Activated CD4-positive, CD25-positive, alpha-beta regulatory T cell (primary cell): ENCODE measurements at regions not wholly inside any gene's neighbourhood (a gene's known extent, or its start where the extent isn't known, plus 50 kb on each side); places are given as distances from the start of the nearest gene placed in this dataset.

Source experiments
- DNase-seq, 4 experiments: peaks; one replicate each; lab custom pipeline; 2025; lab: John Stamatoyannopoulos, UW

DNA sequence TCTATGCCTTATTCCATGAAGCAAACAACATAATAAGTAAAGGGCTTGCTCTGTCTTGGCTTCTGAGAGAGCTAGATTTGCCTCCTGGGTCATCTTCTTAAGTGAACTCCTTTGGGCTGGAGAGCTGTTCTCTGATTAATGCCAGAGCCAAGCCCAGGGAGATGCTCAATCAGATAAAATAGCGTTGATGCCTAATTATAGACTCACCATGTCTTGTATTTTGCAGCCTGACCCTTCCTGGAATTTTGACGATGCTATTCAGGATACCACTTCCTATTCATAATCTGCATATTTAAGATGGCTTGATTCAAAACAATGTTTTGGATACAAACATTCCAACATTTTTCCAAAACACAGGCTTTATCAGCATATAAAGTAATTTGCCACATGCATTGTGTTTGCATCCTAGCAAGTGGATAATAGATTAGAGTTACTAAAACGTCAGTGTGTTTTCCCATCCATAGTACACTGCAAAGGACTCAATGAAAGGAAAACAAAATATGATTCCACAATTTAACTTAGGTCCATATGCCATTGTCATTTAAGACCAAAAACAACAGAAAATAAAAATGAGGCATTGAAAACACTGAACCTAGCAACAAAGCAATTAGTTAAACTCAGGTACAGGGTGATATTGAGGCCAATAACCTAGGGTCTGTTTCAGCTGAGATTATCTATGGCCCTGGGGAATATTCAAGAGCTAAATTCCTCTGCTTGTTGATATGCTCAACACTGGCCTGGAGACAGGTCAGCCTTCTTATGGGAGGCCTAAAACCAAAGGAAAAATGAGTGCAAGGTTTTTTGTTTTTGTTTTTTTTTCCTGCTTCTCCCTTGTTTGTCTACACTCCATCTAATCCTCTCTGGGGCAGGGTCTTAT is 184.2 kb upstream of the FOXN3 start:
- DNase-seq = no peak

- DNase-seq = no peak
Measured at GRCh38 chr14:89600029-89600428, 183.0 kb upstream of the FOXN3 start.

DNA sequence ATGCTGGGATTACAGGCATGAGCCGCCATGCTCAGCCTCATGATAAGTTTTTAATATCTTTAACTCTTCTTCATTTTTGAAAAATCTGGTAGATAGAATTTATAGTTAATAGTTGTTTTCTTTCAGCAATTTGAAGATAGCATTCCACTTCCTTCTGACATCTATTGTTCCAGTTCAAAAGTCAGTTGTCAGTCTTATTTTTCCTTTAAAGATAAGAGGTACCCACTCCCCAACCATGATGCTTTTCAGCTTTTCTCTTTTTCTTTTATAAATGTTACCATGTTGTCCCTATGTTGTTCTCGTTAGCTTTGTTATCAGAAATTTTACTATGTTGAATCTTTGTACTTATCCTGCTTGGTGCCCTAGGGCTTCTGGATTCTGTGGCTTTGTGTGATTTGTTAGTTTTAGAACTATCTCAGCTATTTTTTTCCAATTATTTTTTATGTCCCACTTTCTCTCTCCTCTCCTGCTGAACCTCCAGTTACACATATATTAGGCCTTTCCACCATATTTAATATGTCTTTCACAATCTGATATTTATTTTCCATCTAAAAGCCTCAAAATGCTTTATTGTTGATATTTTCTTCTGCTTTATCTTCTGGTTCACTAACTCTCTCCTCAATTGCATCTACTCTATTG is 181.6 kb upstream of the FOXN3 start:
- DNase-seq = no peak

DNA sequence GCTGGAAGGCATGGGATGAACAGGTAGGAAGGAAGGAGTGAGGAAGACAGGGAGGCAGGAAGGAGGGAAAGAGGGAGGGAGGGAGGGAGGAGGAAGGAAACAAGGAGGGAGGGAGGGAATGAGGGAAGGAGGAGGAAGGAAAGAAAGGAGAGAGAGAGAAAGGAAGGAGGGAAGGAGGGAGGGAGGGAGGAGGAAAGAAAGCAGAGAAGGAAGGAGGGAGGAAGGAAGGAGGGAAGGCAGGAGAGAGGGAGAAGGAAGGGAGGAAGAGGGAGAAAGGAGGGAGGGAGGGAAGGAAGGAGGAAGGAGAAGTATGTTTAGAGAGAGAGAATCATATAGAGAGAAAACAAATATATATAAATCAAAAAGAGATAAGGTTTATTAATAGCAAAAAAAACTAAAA is 175.9 kb upstream of the FOXN3 start:
- no peak for DNase-seq

DNA sequence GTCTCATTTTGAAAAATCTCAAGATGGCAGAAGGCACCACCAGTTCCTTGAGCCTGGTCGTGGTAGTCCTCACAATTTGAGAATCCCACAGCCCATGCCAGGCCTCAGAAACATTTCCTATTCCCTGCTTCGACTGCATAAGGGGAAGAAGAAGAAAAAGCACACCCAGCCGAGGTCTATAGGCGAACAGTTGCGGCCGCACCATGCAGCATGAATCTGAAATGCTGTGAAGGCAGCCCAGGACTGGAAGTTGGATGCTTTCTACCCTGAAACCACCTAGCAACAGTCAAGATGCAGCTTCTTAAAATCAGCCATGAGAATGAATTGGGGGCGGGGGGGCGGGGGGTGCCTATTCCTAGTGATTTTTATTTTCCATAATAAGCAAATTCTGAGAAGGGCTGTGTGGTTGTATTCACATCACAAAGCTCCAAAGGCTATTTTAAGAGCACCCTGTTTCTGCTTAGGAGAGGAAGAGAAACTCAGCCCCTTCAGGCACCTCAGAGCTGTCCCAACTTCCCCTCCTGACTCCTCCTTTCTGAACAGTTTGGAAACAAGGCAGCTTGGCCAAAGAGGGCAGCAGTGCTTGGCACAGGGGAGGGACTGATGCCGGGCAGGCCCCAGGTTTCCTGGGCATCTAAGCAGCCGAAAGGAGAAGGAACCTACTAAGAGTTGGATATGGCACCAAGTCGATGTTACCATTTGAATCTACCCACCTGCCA is 172.5 kb upstream of the FOXN3 start:
- DNase-seq = no peak

DNA sequence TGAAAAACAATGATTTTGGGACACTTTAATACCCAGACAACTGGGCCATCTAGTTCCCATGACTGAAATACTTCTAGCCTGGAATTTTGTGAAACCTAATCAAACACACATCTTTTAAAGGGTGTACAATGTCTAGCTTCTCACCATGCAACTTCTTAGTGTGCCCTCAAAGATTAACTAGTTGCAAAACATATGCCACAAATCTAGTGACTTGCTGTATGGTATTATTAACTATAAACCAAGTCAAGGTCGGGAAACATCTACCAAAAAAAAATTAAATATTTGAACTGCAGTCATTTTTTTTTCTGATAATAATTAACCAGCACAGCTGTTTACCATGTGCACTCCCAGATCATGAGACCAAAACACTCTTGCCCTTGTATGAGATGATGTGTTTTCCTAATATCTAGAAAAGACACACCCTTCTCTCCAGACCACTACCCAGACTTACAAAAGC is 171.8 kb upstream of the FOXN3 start:
- DNase-seq = no peak

DNA sequence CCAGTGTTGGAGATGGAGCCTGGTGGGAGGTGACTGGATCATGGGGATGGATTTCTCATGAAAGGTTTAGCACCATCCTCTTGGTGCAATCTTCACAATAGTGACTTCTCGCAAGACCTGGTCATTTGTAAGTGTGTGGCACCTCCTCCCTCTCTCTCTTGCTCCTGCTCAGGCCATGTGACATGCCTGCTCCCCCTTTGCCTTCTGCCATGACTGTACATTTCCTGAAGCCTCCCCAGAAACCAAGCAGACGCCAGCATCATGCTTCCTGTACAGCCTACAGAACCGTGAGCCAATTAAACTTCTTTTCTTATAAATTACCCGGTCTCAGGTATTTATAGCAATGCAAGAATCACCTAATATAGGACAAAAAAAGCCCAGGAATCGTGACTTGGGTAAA is 171.0 kb upstream of the FOXN3 start:
- DNase-seq = no peak

DNA sequence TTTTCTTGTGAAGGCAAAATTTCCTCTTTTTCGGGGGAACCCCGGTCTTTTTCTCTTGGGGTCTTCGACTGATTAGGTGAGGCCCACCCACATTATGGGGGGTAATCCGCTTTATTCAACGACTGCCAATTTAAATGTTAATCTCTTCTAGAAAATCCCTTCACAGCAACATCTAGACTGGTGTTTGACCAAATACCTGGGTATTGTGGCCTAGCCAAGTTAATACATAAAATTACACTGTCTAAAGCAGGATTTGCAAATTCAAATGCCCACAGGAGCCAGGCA is 170.0 kb upstream of the FOXN3 start:
- DNase-seq = no peak

DNA sequence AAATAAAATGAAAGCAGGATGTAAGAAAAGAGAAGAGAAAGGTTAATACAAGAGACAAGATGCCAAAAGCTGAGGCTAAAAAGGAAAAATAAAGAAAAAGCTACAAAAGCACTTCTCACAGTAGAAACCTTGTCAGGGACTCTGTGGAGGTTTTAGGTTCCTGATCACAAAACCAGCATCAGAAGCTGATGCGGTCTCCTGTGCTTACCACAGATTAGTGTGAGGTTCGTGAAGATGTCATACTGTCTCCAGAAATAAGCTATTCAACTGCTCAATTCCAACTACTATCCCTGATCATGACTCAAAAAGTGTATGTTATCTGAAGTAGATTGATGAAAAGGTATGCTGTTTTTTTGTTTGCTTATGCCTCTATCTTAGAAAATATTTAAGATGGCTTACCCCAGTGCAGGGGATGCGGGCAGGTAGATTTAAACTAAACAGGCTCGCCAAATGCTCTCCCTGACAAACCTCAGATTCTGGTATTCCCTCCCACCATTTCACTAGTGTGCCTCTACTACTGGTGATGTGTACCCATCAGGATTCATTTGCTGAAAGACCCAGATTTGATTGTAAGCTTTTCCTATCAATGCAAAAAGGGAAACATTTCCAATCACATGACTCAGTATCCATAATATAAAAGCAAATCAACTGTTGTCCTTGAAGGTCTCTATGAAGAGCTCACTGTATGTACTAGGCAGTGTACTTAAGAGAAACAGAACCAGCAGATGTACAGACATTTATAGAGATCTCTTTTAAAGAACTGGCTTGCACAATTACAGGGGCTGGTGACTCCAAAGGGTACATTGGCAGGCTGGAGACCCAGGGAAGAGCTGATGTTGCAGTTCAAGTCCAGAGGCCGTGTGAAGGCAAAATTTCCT is 169.5 kb upstream of the FOXN3 start:
- DNase-seq = no peak

DNA sequence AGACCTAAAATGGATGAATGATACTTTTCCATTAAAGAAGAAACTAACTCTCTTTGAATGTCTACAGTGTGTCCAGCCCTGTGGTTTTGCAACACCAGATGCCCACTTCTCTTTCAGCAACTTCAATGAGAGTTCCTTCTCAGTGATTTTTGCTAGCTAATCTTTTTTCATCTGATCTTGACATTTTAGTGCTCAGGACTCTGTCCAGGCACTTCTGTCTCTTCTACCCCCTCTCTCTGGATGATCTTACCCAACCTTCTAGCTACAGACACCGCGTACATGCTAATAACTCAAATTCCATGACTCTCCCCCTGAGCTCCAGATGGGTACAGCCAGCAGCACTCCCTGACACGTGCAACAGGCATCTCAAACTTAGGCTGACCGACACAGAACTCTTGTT is 161.1 kb upstream of the FOXN3 start:
- DNase-seq = no peak

GRCh38 chr14:89576960-89577359 is 159.9 kb upstream of the FOXN3 start:
- no peak for DNase-seq

DNA sequence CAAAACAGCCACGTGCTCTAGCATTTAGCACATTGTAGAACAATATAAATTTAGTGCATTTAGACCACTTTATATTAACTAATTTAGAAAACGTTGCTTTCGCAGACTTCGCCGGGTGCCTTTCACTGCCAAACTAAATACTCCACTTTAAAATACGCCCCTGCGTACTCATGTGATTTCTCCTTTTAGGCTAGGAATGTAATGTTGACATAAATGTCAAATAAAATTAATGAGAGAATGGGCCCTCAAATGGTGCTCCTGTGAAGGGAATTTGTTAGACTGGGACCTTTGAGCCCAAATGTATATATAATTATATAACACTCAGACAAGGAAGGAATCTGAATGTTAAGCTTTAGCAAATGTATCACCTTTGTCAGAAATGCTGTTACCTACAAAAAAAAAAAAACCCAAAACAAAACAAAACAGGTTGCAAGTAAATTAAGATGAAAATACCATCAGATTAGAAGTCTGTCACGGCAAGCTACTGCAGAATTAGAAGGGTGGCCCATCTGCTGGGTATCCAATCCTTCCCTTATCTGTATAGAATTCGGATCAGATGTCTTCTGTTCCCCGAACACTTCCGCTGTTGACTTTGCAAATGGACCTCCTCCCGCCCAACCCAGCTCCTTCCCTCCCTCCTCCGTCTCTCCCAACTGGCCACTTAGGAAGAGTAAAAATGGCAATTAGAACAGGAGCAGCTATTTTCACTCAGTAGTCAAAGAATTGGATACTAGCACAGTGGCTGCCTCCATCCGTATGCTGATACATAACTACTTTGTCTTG is 159.3 kb upstream of the FOXN3 start:
- no peak for DNase-seq

- DNase-seq = no peak
Measured at GRCh38 chr14:89575386-89576061, 158.5 kb upstream of the FOXN3 start.

GRCh38 chr14:89574420-89574819 is 157.4 kb upstream of the FOXN3 start:
- no peak for DNase-seq

DNA sequence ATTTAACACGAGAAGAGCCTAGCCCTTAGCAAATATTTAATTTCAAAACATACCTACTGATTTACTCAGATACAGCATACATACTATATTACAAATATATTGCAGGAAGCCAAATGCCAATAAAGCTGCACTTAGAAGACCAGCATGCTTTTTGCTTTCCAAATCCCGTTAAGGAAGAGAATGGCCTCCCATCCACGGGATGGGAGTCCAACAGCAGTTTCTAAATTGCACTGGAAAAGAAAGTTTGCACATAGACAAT is 156.3 kb upstream of the FOXN3 start:
- no peak for DNase-seq

- no peak for DNase-seq
Measured at GRCh38 chr14:89572596-89573398, 155.8 kb upstream of the FOXN3 start.

DNA sequence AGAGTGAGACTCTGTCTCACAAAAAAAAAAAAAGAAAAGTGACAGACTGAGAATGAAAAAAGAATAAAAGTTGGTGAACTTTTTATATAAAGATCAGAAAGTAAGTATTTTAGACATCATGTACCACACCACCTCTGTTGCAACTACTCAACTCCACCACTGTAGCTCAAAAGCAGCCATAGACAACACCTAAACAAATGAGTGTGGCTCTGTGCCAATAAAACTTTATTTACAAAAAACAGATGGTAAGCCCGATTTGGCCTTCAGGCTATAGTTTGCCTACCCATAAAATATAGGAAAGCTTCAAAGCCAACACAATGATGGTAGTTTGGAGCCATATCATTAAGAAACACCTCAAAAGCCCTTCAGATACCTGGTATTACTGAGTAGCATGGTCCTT is 154.5 kb upstream of the FOXN3 start:
- no peak for DNase-seq

GRCh38 chr14:89566644-89567415 is 149.8 kb upstream of the FOXN3 start:
- no peak for DNase-seq

DNA sequence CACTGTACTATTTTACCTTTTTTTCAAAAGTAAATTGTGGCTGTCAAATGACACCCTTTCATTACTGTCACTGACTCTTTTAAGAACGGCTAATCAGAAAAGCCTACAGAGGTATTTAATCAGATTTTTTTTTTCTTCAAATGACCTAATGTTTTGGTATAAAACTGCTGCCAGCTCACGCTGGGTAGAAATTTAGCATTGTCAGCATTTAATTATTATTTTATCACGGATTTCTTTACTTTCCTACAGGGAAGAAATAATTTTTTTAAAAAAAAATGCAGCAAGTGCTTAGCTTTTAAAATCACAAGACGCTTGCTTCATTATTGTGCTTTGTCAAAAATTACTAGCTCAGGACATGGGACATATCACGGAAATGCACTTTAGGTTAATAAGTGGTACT is 149.1 kb upstream of the FOXN3 start:
- no peak for DNase-seq
